Mucosa of rectum (tissue), 2 donors: ENCODE measurements at regions not wholly inside any gene's neighbourhood (a gene's known extent, or its start where the extent isn't known, plus 50 kb on each side); places are given as distances from the start of the nearest gene placed in this dataset.

Source experiments
- H3K27ac ChIP-seq, 2 donors: one replicate each; pipeline ENCODE4 v1.7.0; 2013; ENCODE audit warnings: inconsistent platforms in 2 of 2, low read depth in 2 of 2, low read length in 2 of 2
- H3K27me3 ChIP-seq, 2 donors: one replicate each; pipeline ENCODE4 v1.7.0; 2013; ENCODE audit warnings: low read length in 2 of 2; ENCODE audit not compliant: control insufficient read depth in 2 of 2, insufficient read depth in 2 of 2
- H3K36me3 ChIP-seq, 2 donors: one replicate each; pipeline ENCODE4 v1.7.0; 2013; ENCODE audit warnings: low read length in 2 of 2; ENCODE audit not compliant: control insufficient read depth in 2 of 2, insufficient read depth in 2 of 2
- H3K4me1 ChIP-seq, 2 donors: one replicate each; pipeline ENCODE4 v1.7.0; 2013; ENCODE audit warnings: low read length in 2 of 2, mild to moderate bottlenecking in 1 of 2; ENCODE audit not compliant: control insufficient read depth in 2 of 2, insufficient read depth in 2 of 2
- H3K4me3 ChIP-seq, 2 donors: one replicate each; pipeline ENCODE4 v1.7.0; 2013; ENCODE audit warnings: low read length in 2 of 2
- H3K9ac ChIP-seq, 2 donors: one replicate each; pipeline ENCODE4 v1.7.0; 2013; ENCODE audit warnings: low read length in 2 of 2, low read depth in 1 of 2, mild to moderate bottlenecking in 1 of 2
- H3K9me3 ChIP-seq, 2 donors: one replicate each; pipeline ENCODE4 v1.7.0; 2013; ENCODE audit warnings: low read length in 2 of 2; ENCODE audit not compliant: control insufficient read depth in 2 of 2
- donor health status: healthy.
- donor health status: Normal muscosa, but diverticular disease.

- Histone ChIP-seq H3K27me3 (no peaks in the 10 kb centered on the region), H3K4me3 (no peak overlapping the region), H3K9ac (no peak overlapping the region), H3K27ac (no peak overlapping the region), H3K36me3 (no peaks in the 10 kb centered on the region), H3K4me1 (no peaks in the 10 kb centered on the region), H3K9me3 (no peaks in the 10 kb centered on the region)
Measured at GRCh38 chr11:105297463-105297862, 157.9 kb upstream of the CARD18 start.

- Histone ChIP-seq H3K9me3 (no peaks in the 10 kb centered on the region), H3K27me3 (no peaks in the 10 kb centered on the region), H3K4me3 (no peak overlapping the region), H3K27ac (no peak overlapping the region), H3K36me3 (no peaks in the 10 kb centered on the region), H3K9ac (no peak overlapping the region), H3K4me1 (no peaks in the 10 kb centered on the region)
Measured at GRCh38 chr11:105296806-105297205, 157.2 kb upstream of the CARD18 start.

GRCh38 chr11:105296386-105296785 lies 156.8 kb upstream of the CARD18 start:
- no peak overlapping the region for H3K27ac ChIP-seq
- no peak overlapping the region for H3K9ac ChIP-seq
- H3K9me3 ChIP-seq: no peaks in the 10 kb centered on the region
- H3K4me3 ChIP-seq: no peak overlapping the region
- H3K4me1 ChIP-seq: no peaks in the 10 kb centered on the region
- H3K27me3 ChIP-seq: no peaks in the 10 kb centered on the region
- no peaks in the 10 kb centered on the region for H3K36me3 ChIP-seq

- H3K4me1 ChIP-seq: no peaks in the 10 kb centered on the region
Measured at GRCh38 chr11:105282658-105283057, 143.1 kb upstream of the CARD18 start.

GRCh38 chr11:105274631-105275030 lies 135.1 kb upstream of the CARD18 start:
- no peaks in the 10 kb centered on the region for H3K27me3 ChIP-seq
- H3K4me3 ChIP-seq: no peak overlapping the region
- no peak overlapping the region for H3K27ac ChIP-seq
- no peaks in the 10 kb centered on the region for H3K9me3 ChIP-seq
- H3K4me1 ChIP-seq: no peaks in the 10 kb centered on the region
- no peak overlapping the region for H3K9ac ChIP-seq
- H3K36me3 ChIP-seq: no peaks in the 10 kb centered on the region

More at GRCh38 chr11:105282658-105283057, 143.1 kb upstream of the CARD18 start:
- no peaks in the 10 kb centered on the region for H3K27me3 ChIP-seq
- no peak overlapping the region for H3K27ac ChIP-seq
- no peaks in the 10 kb centered on the region for H3K36me3 ChIP-seq
- H3K9me3 ChIP-seq: no peaks in the 10 kb centered on the region
- H3K9ac ChIP-seq: no peak overlapping the region
- H3K4me3 ChIP-seq: no peak overlapping the region

GRCh38 chr11:105273660-105274280 lies 134.2 kb upstream of the CARD18 start:
- Histone ChIP-seq H3K9ac (no peak overlapping the region), H3K4me1 (no peaks in the 10 kb centered on the region), H3K9me3 (no peaks in the 10 kb centered on the region), H3K27me3 (no peaks in the 10 kb centered on the region), H3K27ac (no peak overlapping the region), H3K4me3 (no peak overlapping the region), H3K36me3 (no peaks in the 10 kb centered on the region)

GRCh38 chr11:105269862-105270261 lies 130.3 kb upstream of the CARD18 start:
- Histone ChIP-seq H3K36me3 (no peaks in the 10 kb centered on the region), H3K27me3 (no peaks in the 10 kb centered on the region), H3K4me1 (no peaks in the 10 kb centered on the region), H3K9ac (no peak overlapping the region), H3K4me3 (no peak overlapping the region), H3K9me3 (no peaks in the 10 kb centered on the region), H3K27ac (no peak overlapping the region)

GRCh38 chr11:105268404-105269062 lies 129.0 kb upstream of the CARD18 start:
- Histone ChIP-seq H3K36me3 (no peaks in the 10 kb centered on the region), H3K9ac (no peak overlapping the region), H3K4me1 (no peaks in the 10 kb centered on the region), H3K4me3 (no peak overlapping the region), H3K27me3 (no peaks in the 10 kb centered on the region), H3K27ac (no peak overlapping the region), H3K9me3 (no peaks in the 10 kb centered on the region)

- H3K36me3 ChIP-seq: no peaks in the 10 kb centered on the region
- no peaks in the 10 kb centered on the region for H3K27me3 ChIP-seq
- no peak overlapping the region for H3K9ac ChIP-seq
- no peaks in the 10 kb centered on the region for H3K4me1 ChIP-seq
- H3K9me3 ChIP-seq: no peaks in the 10 kb centered on the region
- H3K27ac ChIP-seq: no peak overlapping the region
- H3K4me3 ChIP-seq: no peak overlapping the region
Measured at GRCh38 chr11:105265845-105266244, 126.3 kb upstream of the CARD18 start.

- no peaks in the 10 kb centered on the region for H3K4me1 ChIP-seq
- H3K9me3 ChIP-seq: no peaks in the 10 kb centered on the region
- H3K4me3 ChIP-seq: no peak overlapping the region
- no peak overlapping the region for H3K9ac ChIP-seq
- no peak overlapping the region for H3K27ac ChIP-seq
- H3K27me3 ChIP-seq: no peaks in the 10 kb centered on the region
- H3K36me3 ChIP-seq: no peaks in the 10 kb centered on the region
Measured at GRCh38 chr11:105260976-105261375, 121.4 kb upstream of the CARD18 start.
